Ovary (tissue), 3 donors: ENCODE measurements at regions not wholly inside any gene's neighbourhood (a gene's known extent, or its start where the extent isn't known, plus 50 kb on each side); places are given as distances from the start of the nearest gene placed in this dataset.

ENCODE experiments used
- CTCF ChIP-seq, 3 donors: fragments of 450-650 bp in 2 of 3; fragments of 200-600 bp in 1 of 3; IDR thresholded peaks; one replicate each; pipeline versions ENCODE4 v1.5.1 to v1.8.0; 2016 to 2022; ENCODE audit warnings: antibody characterized with exemption in 3 of 3, mild to moderate bottlenecking in 1 of 3
- EP300 ChIP-seq: sonication (generic); formaldehyde crosslinking; IDR thresholded peaks from one replicate; pipeline ENCODE4 v1.6.1; 2017; ENCODE audit warnings: antibody characterized with exemption
- POLR2A ChIP-seq: fragments of 450-650 bp; IDR thresholded peaks from one replicate; pipeline ENCODE4 v1.6.1; 2017; ENCODE audit warnings: antibody characterized with exemption, mild to moderate bottlenecking, moderate library complexity
- donor health status: DM: no; HTN: no; CAD: no.

- TF ChIP-seq CTCF (IDR thresholded peaks at IDR 0.05): no peak
- TF ChIP-seq EP300: no peak
- no peak for TF ChIP-seq POLR2A
Measured at GRCh38 chr4:128444544-128445302, 157.1 kb upstream of the PGRMC2 start.
